IMR-90 (cell line): ENCODE measurements at regions not wholly inside any gene's neighbourhood (a gene's known extent, or its start where the extent isn't known, plus 50 kb on each side); places are given as distances from the start of the nearest gene placed in this dataset.

Source experiments
- ATAC-seq: fragments of 200-7000 bp; cut with Tn5 transposase; 2 replicates; pipeline ENCODE4 v1.9.1; 2020; ENCODE audit warnings: low read depth, mild to moderate bottlenecking, moderate library complexity
- BruUV-seq: library from RNA; stranded (reverse); fragments of 400-500 nt; replicated peaks from 2 replicates; lab custom pipeline; 2021; lab: Mats Ljungman, UMichigan
- CTCF ChIA-PET: fragments of 300-600 bp; formaldehyde crosslinking; extraction: SDS; loops from one replicate; lab custom pipeline; 2021; ENCODE audit warnings: antibody characterized with exemption; lab: Yijun Ruan, JAX
- POLR2A ChIA-PET: fragments of 300-600 bp; sonication (Branson Sonifier 250); formaldehyde crosslinking; loops from one replicate; lab custom pipeline; 2022; ENCODE audit warnings: antibody characterized with exemption; ENCODE audit not compliant: unreplicated experiment; lab: Charles Lee
- DNase-seq: peaks from one replicate; pipeline ENCODE4 v3.0.0; 2013
- H2AFZ ChIP-seq: replicated peaks from 2 replicates; pipeline ENCODE3; 2013; ENCODE audit warnings: low read length, mild to moderate bottlenecking; ENCODE audit not compliant: poor library complexity
- H2AK5ac ChIP-seq: 2 replicates; pipeline ENCODE4 v1.6.1; 2013; ENCODE audit warnings: low read depth, low read length, inconsistent platforms
- H2AK9ac ChIP-seq: replicated peaks from 2 replicates; pipeline ENCODE3; 2013; ENCODE audit warnings: mild to moderate bottlenecking, low read depth, low read length, moderate library complexity; ENCODE audit not compliant: poor library complexity
- H2BK120ac ChIP-seq: 2 replicates; pipeline ENCODE4 v1.6.1; 2013; ENCODE audit warnings: low read depth, low read length, inconsistent platforms
- H2BK15ac ChIP-seq: 3 replicates; pipeline ENCODE4 v1.6.1; 2013; ENCODE audit warnings: low read depth, low read length, inconsistent platforms
- H2BK20ac ChIP-seq: 2 replicates; pipeline ENCODE4 v1.6.1; 2013; ENCODE audit warnings: low read depth, mild to moderate bottlenecking, inconsistent platforms, low read length, moderate library complexity
- H2BK5ac ChIP-seq: 2 replicates; pipeline ENCODE4 v1.6.1; 2013; ENCODE audit warnings: mild to moderate bottlenecking, low read depth, low read length, inconsistent platforms; ENCODE audit not compliant: poor library complexity, severe bottlenecking
- H3K14ac ChIP-seq: replicated peaks from 2 replicates; pipeline ENCODE4 v1.6.1; 2013; ENCODE audit warnings: low read depth, low read length, inconsistent platforms
- H3K18ac ChIP-seq: 2 replicates; pipeline ENCODE4 v1.6.1; 2013; ENCODE audit warnings: low read depth, low read length, control low read depth
- H3K23ac ChIP-seq: 2 replicates; pipeline ENCODE4 v1.6.1; 2013; ENCODE audit warnings: low read depth, low read length, inconsistent platforms
- H3K27ac ChIP-seq: 2 replicates; pipeline ENCODE4 v1.5.1; 2013; ENCODE audit warnings: mild to moderate bottlenecking, control low read depth, low read length; ENCODE audit not compliant: insufficient read depth
- H3K27me3 ChIP-seq: 2 replicates; pipeline ENCODE4 v1.6.1; 2013; ENCODE audit warnings: low read length; ENCODE audit not compliant: control insufficient read depth, insufficient read depth
- H3K36me3 ChIP-seq: 2 replicates; pipeline ENCODE4 v1.6.1; 2013; ENCODE audit warnings: low read length, mixed read lengths; ENCODE audit not compliant: control insufficient read depth, insufficient read depth
- H3K4ac ChIP-seq: 2 replicates; pipeline ENCODE4 v1.6.1; 2013; ENCODE audit warnings: low read depth, low read length, inconsistent platforms
- H3K4me1 ChIP-seq: 2 replicates; pipeline ENCODE4 v1.6.1; 2013; ENCODE audit warnings: low read length, mixed read lengths; ENCODE audit not compliant: control insufficient read depth, insufficient read depth
- H3K4me2 ChIP-seq: 2 replicates; pipeline ENCODE4 v1.6.1; 2013; ENCODE audit warnings: low read depth, mild to moderate bottlenecking, control low read depth, low read length, moderate library complexity
- H3K4me3 ChIP-seq: 2 replicates; pipeline ENCODE4 v1.5.1; 2013; ENCODE audit warnings: low read depth, mild to moderate bottlenecking, control low read depth, low read length, moderate library complexity; ENCODE audit not compliant: insufficient read depth
- H3K56ac ChIP-seq: 2 replicates; pipeline ENCODE4 v1.6.1; 2013; ENCODE audit warnings: low read length, inconsistent platforms; ENCODE audit not compliant: insufficient read depth; ENCODE audit errors: extremely low read depth
- H3K79me1 ChIP-seq, 2 experiments: 2 replicates each; pipeline ENCODE4 v1.6.1; 2013; ENCODE audit warnings: low read length in 2 of 2, inconsistent platforms in 1 of 2, low read depth in 1 of 2
- H3K9ac ChIP-seq: 2 replicates; pipeline ENCODE4 v1.6.1; 2013; ENCODE audit warnings: low read depth, low read length, control low read depth
- H3K9me1 ChIP-seq: 2 replicates; pipeline ENCODE4 v1.6.1; 2013; ENCODE audit warnings: low read length, inconsistent platforms; ENCODE audit not compliant: insufficient read depth
- H3K9me3 ChIP-seq: 2 replicates; pipeline ENCODE4 v1.6.1; 2013; ENCODE audit warnings: low read length; ENCODE audit not compliant: control insufficient read depth, insufficient read depth
- H4K20me1 ChIP-seq: 2 replicates; pipeline ENCODE4 v1.6.1; 2013; ENCODE audit warnings: low read length, inconsistent platforms; ENCODE audit not compliant: insufficient read depth
- H4K5ac ChIP-seq: 2 replicates; pipeline ENCODE4 v1.6.1; 2013; ENCODE audit warnings: mild to moderate bottlenecking, low read depth, low read length, control low read depth
- H4K8ac ChIP-seq, 2 experiments: 2 replicates each; pipeline ENCODE4 v1.6.1; 2013; ENCODE audit warnings: low read depth in 2 of 2, low read length in 2 of 2, control low read depth in 1 of 2, inconsistent platforms in 1 of 2
- H4K91ac ChIP-seq: 2 replicates; pipeline ENCODE4 v1.6.1; 2013; ENCODE audit warnings: low read depth, low read length, inconsistent platforms; ENCODE audit not compliant: insufficient read depth
- BHLHE40 ChIP-seq: fragments of 150-350 bp; IDR thresholded peaks from 2 replicates; pipeline ENCODE4 v1.6.1; 2016; ENCODE audit warnings: mild to moderate bottlenecking, low read depth, low read length
- CEBPB ChIP-seq: IDR thresholded peaks from 2 replicates; pipeline ENCODE4 v1.6.1; 2012; ENCODE audit warnings: low read depth, low read length, improper control_type of control experiment
- CHD1 ChIP-seq: IDR thresholded peaks from 2 replicates; pipeline ENCODE4 v1.6.1; 2012; ENCODE audit warnings: low read depth, low read length, improper control_type of control experiment
- FOS ChIP-seq: fragments of 150-350 bp; IDR thresholded peaks from 2 replicates; pipeline ENCODE4 v1.6.1; 2016; ENCODE audit warnings: low read depth, low read length
- MAFK ChIP-seq: IDR thresholded peaks from 2 replicates; pipeline ENCODE4 v1.6.1; 2012; ENCODE audit warnings: low read depth, low read length, improper control_type of control experiment
- MAZ ChIP-seq: IDR thresholded peaks from 2 replicates; pipeline ENCODE4 v1.6.1; 2012; ENCODE audit warnings: low read depth, mild to moderate bottlenecking, low read length, improper control_type of control experiment, moderate library complexity, borderline replicate concordance
- MXI1 ChIP-seq: IDR thresholded peaks from 2 replicates; pipeline ENCODE4 v1.6.1; 2012; ENCODE audit warnings: low read depth, mild to moderate bottlenecking, low read length, moderate library complexity, borderline replicate concordance
- NFE2L2 ChIP-seq: fragments of 150-350 bp; IDR thresholded peaks from 2 replicates; pipeline ENCODE4 v1.6.1; 2016; ENCODE audit warnings: low read depth, mild to moderate bottlenecking, low read length
- POLR2A ChIP-seq: IDR thresholded peaks from 2 replicates; pipeline ENCODE4 v1.6.1; 2012; ENCODE audit warnings: mild to moderate bottlenecking, low read depth, low read length
- RAD21 ChIP-seq: IDR thresholded peaks from 2 replicates; pipeline ENCODE4 v1.6.1; 2012; ENCODE audit warnings: low read length, improper control_type of control experiment
- RFX5 ChIP-seq: IDR thresholded peaks from 2 replicates; pipeline ENCODE4 v1.8.0; 2012; ENCODE audit warnings: low read depth, mild to moderate bottlenecking, low read length, moderate library complexity
- SMC3 ChIP-seq: fragments of 150-350 bp; IDR thresholded peaks from 2 replicates; pipeline ENCODE4 v1.6.1; 2016; ENCODE audit warnings: low read depth, mild to moderate bottlenecking, antibody characterized with exemption, low read length, moderate library complexity
- USF2 ChIP-seq: fragments of 150-350 bp; IDR thresholded peaks from 2 replicates; pipeline ENCODE4 v1.6.1; 2017; ENCODE audit warnings: mild to moderate bottlenecking, antibody characterized with exemption, low read length, low read depth
- WGBS, 2 experiments: methylation state at CpG; one replicate each; pipeline versions ENCODE4 v1.1.5 to v1.1.7; 2013; ENCODE audit warnings: missing lambda C conversion rate in 2 of 2; ENCODE audit not compliant: insufficient read length in 1 of 2; ENCODE audit errors: extremely low coverage in 2 of 2; 5-methylcytosine and 5-hydroxymethylcytosine counted together
- dilution Hi-C: fragments of 300-500 bp; cut with HindIII; formaldehyde crosslinking; loops from one replicate; pipeline ENCODE4 v1.14.3; 2018; ENCODE audit warnings: low sequenced_read_pairs; ENCODE audit not compliant: unreplicated experiment
- in situ Hi-C: fragments of 300-500 bp; cut with MboI; formaldehyde crosslinking; loops from 3 replicates; pipeline ENCODE4 v1.14.3; 2019; ENCODE audit warnings: low sequenced_read_pairs, inconsistent platforms, mixed read lengths
- intact Hi-C: fragments of 100-400 bp; cut with micrococcal nuclease; formaldehyde crosslinking; loops from 2 replicates; pipeline ENCODE4 v1.10.0; 2022
- TF ChIP-seq, protein P1 (sequence below): conservative IDR thresholded peaks from 2 replicates; pipeline ENCODE4 v1.5.1; 2012; ENCODE audit warnings: mild to moderate bottlenecking, low read depth, low read length, improper control_type of control experiment
- TF ChIP-seq, protein P2 (sequence below): fragments of 150-350 bp; IDR thresholded peaks from 2 replicates; pipeline ENCODE4 v1.6.1; 2016; ENCODE audit warnings: low read depth, mild to moderate bottlenecking, low read length, moderate library complexity, borderline replicate concordance

- Histone ChIP-seq H2BK5ac (no peak overlapping the region), H3K4me2 (no peak overlapping the region)
- no TSS peak for BruUV-seq
These were observed 148.4 kb upstream of the USP9Y start for GRCh38 chrY:12552471-12553283.

More at GRCh38 chrY:12552471-12553283, 148.4 kb upstream of the USP9Y start:
- Histone ChIP-seq H2AFZ (no peak overlapping the region), H3K4me1 (no peaks in the 10 kb centered on the region), H3K18ac (no peak overlapping the region), H3K4me3 (no peak overlapping the region), H4K8ac (no peak overlapping the region), H3K27me3 (no peaks in the 10 kb centered on the region), H3K27ac (no peak overlapping the region), H2BK15ac (no peak overlapping the region), H3K23ac (no peak overlapping the region), H2AK9ac (no peak overlapping the region), H4K91ac (no peak overlapping the region), H4K5ac (no peak overlapping the region), H3K79me1 (no peaks in the 10 kb centered on the region), H2BK120ac (no peak overlapping the region), H3K9me3 (no peaks in the 10 kb centered on the region), H3K56ac (no peak overlapping the region), H2AK5ac (no peak overlapping the region), H4K20me1 (no peaks in the 10 kb centered on the region), H3K9ac (no peak overlapping the region), H3K9me1 (no peaks in the 10 kb centered on the region), H2BK20ac (no peak overlapping the region), H3K4ac (no peak overlapping the region), H3K36me3 (no peaks in the 10 kb centered on the region), H3K14ac (no peak overlapping the region)
- no peak for DNase-seq
- dilution Hi-C loops, result no loop called here
- intact Hi-C loops, result no loop called here
- ChIA-PET CTCF (no interaction called here), POLR2A (no interaction called here)
- TF ChIP-seq, protein P1, sequence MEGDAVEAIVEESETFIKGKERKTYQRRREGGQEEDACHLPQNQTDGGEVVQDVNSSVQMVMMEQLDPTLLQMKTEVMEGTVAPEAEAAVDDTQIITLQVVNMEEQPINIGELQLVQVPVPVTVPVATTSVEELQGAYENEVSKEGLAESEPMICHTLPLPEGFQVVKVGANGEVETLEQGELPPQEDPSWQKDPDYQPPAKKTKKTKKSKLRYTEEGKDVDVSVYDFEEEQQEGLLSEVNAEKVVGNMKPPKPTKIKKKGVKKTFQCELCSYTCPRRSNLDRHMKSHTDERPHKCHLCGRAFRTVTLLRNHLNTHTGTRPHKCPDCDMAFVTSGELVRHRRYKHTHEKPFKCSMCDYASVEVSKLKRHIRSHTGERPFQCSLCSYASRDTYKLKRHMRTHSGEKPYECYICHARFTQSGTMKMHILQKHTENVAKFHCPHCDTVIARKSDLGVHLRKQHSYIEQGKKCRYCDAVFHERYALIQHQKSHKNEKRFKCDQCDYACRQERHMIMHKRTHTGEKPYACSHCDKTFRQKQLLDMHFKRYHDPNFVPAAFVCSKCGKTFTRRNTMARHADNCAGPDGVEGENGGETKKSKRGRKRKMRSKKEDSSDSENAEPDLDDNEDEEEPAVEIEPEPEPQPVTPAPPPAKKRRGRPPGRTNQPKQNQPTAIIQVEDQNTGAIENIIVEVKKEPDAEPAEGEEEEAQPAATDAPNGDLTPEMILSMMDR, result no peak
- no peak for TF ChIP-seq RFX5
- no peak for TF ChIP-seq MAZ
- TF ChIP-seq RAD21, result no peak
- TF ChIP-seq, protein P2, sequence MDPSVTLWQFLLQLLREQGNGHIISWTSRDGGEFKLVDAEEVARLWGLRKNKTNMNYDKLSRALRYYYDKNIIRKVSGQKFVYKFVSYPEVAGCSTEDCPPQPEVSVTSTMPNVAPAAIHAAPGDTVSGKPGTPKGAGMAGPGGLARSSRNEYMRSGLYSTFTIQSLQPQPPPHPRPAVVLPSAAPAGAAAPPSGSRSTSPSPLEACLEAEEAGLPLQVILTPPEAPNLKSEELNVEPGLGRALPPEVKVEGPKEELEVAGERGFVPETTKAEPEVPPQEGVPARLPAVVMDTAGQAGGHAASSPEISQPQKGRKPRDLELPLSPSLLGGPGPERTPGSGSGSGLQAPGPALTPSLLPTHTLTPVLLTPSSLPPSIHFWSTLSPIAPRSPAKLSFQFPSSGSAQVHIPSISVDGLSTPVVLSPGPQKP, result no peak
- no peak for TF ChIP-seq POLR2A
- no peak for TF ChIP-seq MAFK
- TF ChIP-seq SMC3, result no peak
- TF ChIP-seq CHD1, result no peak
- no peak for TF ChIP-seq BHLHE40
- TF ChIP-seq MXI1, result no peak
- TF ChIP-seq USF2, result no peak
- TF ChIP-seq FOS, result no peak
- TF ChIP-seq CEBPB, result no peak
- TF ChIP-seq NFE2L2, result no peak
- no CpG with 5 or more reads among the region's 4 CpGs for WGBS, 2 experiments
- ATAC-seq, result no peak
- in situ Hi-C loops, result no loop called here
